DOHH2 (cell line): ENCODE measurements at regions not wholly inside any gene's neighbourhood (a gene's known extent, or its start where the extent isn't known, plus 50 kb on each side); places are given as distances from the start of the nearest gene placed in this dataset.

ENCODE experiments used
- H3F3A ChIP-seq: fragments of 200-600 bp; sonication (generic), shearing (Covaris generic); 2 replicates; pipeline ENCODE4 v1.6.0; 2016; ENCODE audit warnings: antibody characterized with exemption, mild to moderate bottlenecking; ENCODE audit not compliant: control insufficient read depth, insufficient read depth
- H3K27ac ChIP-seq: fragments of 200-600 bp; sonication (generic); 2 replicates; pipeline ENCODE4 v1.5.1; 2014; ENCODE audit warnings: low read depth, mild to moderate bottlenecking, low read length, moderate library complexity
- H3K27me3 ChIP-seq: fragments of 200-600 bp; sonication (generic); 2 replicates; pipeline ENCODE4 v1.6.1; 2014; ENCODE audit warnings: mild to moderate bottlenecking, low read length, mixed read lengths; ENCODE audit not compliant: control insufficient read depth
- H3K36me3 ChIP-seq: fragments of 200-600 bp; sonication (generic); 2 replicates; pipeline ENCODE4 v1.6.1; 2014; ENCODE audit warnings: mild to moderate bottlenecking, low read length, moderate library complexity, mixed read lengths; ENCODE audit not compliant: control insufficient read depth
- H3K4me1 ChIP-seq: fragments of 200-600 bp; sonication (generic); 2 replicates; pipeline ENCODE4 v1.6.1; 2014; ENCODE audit warnings: mild to moderate bottlenecking, low read length, mixed read lengths; ENCODE audit not compliant: control insufficient read depth
- H3K4me2 ChIP-seq: fragments of 200-600 bp; sonication (generic); 2 replicates; pipeline ENCODE4 v1.6.0; 2014; ENCODE audit warnings: mild to moderate bottlenecking, low read length, moderate library complexity
- H3K4me3 ChIP-seq: fragments of 200-600 bp; sonication (generic); 2 replicates; pipeline ENCODE4 v1.5.1; 2014; ENCODE audit warnings: mild to moderate bottlenecking, low read length, mixed read lengths
- H3K79me2 ChIP-seq: fragments of 200-600 bp; sonication (generic); 2 replicates; pipeline ENCODE4 v1.6.1; 2014; ENCODE audit warnings: mild to moderate bottlenecking, low read length, mixed read lengths; ENCODE audit not compliant: control insufficient read depth
- H3K9me2 ChIP-seq: fragments of 200-600 bp; sonication (generic); replicated peaks from 2 replicates; pipeline ENCODE4 v1.6.1; 2014; ENCODE audit warnings: mild to moderate bottlenecking, low read length, mixed read lengths; ENCODE audit not compliant: control insufficient read depth
- H3K9me3 ChIP-seq: fragments of 200-600 bp; sonication (generic); 2 replicates; pipeline ENCODE4 v1.6.1; 2014; ENCODE audit warnings: antibody characterized with exemption, low read length, mixed read lengths; ENCODE audit not compliant: control insufficient read depth, insufficient read depth
- H4K20me1 ChIP-seq: fragments of 200-600 bp; sonication (generic); 2 replicates; pipeline ENCODE4 v1.6.0; 2014; ENCODE audit warnings: low read depth, mild to moderate bottlenecking, antibody characterized with exemption, low read length, moderate library complexity; ENCODE audit not compliant: control insufficient read depth, insufficient read depth
- EZH2phosphoT487 ChIP-seq: fragments of 200-600 bp; sonication (generic); IDR thresholded peaks from 2 replicates; pipeline ENCODE4 v1.6.1; 2017; ENCODE audit warnings: borderline replicate concordance, mild to moderate bottlenecking, antibody characterized with exemption, low read length, moderate library complexity, mixed read lengths
- TF ChIP-seq, protein P1 (sequence below): fragments of 200-600 bp; sonication (generic); IDR thresholded peaks from one replicate; pipeline ENCODE4 v1.5.1; 2014; ENCODE audit warnings: antibody characterized with exemption, mild to moderate bottlenecking, low read depth, low read length; ENCODE audit not compliant: poor library complexity, severe bottlenecking

DNA sequence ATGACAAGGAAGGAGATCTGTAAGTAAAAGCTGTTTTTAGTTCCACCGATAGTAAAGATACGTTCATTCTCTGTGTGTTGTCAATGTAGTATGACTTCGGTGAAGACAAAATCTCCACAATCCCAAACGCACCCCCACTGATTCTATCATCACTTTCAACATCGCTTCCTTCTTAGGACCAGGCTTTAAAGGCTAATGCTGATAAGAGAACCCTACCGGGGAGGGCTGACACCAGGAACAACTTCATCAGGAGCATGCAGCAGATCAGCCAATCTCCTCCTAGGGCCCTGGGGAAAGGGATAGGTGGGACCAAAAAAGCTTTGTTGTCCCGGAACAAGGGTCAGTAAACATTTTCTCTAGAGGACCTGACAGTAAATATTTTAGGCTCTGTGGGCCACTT is 334.1 kb downstream of the VPS13C start:
- no peak overlapping the region for H3K27ac ChIP-seq
- H4K20me1 ChIP-seq = no peaks in the 10 kb centered on the region
- H3K4me3 ChIP-seq = no peak overlapping the region
- H3K36me3 ChIP-seq = no peaks in the 10 kb centered on the region
- no peaks in the 10 kb centered on the region for H3K9me2 ChIP-seq
- no peak overlapping the region for H3K4me2 ChIP-seq
- TF ChIP-seq, protein P1, sequence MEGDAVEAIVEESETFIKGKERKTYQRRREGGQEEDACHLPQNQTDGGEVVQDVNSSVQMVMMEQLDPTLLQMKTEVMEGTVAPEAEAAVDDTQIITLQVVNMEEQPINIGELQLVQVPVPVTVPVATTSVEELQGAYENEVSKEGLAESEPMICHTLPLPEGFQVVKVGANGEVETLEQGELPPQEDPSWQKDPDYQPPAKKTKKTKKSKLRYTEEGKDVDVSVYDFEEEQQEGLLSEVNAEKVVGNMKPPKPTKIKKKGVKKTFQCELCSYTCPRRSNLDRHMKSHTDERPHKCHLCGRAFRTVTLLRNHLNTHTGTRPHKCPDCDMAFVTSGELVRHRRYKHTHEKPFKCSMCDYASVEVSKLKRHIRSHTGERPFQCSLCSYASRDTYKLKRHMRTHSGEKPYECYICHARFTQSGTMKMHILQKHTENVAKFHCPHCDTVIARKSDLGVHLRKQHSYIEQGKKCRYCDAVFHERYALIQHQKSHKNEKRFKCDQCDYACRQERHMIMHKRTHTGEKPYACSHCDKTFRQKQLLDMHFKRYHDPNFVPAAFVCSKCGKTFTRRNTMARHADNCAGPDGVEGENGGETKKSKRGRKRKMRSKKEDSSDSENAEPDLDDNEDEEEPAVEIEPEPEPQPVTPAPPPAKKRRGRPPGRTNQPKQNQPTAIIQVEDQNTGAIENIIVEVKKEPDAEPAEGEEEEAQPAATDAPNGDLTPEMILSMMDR = no peak
- no peak for TF ChIP-seq EZH2phosphoT487
- H3F3A ChIP-seq = no peaks in the 10 kb centered on the region
- H3K4me1 ChIP-seq = no peaks in the 10 kb centered on the region
- no peaks in the 10 kb centered on the region for H3K27me3 ChIP-seq
- no peaks in the 10 kb centered on the region for H3K9me3 ChIP-seq
- no peaks in the 10 kb centered on the region for H3K79me2 ChIP-seq

DNA sequence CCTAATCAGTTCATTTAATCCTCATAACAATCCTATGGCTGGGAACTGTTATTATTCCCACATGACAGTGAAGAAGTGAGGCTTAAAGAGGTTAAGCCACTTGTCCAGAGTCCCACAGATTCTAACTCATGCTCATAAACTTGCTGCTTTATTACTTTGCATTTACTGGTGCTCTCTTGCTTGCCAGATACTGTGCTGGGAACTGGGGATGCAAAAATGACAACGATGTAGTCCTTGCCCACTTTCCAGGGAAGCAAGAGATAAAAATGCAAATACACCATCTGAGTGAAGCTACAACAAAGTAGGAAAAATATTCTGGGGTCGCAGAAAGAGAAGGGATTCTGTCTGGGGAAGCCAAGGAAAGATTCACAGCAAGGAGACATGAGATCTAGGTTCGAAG is 335.0 kb downstream of the VPS13C start:
- no peak overlapping the region for H3K4me3 ChIP-seq
- H3K79me2 ChIP-seq = no peaks in the 10 kb centered on the region
- no peaks in the 10 kb centered on the region for H3K9me3 ChIP-seq
- H3K36me3 ChIP-seq = no peaks in the 10 kb centered on the region
- no peak overlapping the region for H3K27ac ChIP-seq
- TF ChIP-seq, protein P1 = no peak
- no peak for TF ChIP-seq EZH2phosphoT487
- H3K4me1 ChIP-seq = no peaks in the 10 kb centered on the region
- no peak overlapping the region for H3K4me2 ChIP-seq
- no peaks in the 10 kb centered on the region for H4K20me1 ChIP-seq
- H3K27me3 ChIP-seq = no peaks in the 10 kb centered on the region
- no peaks in the 10 kb centered on the region for H3F3A ChIP-seq
- H3K9me2 ChIP-seq = no peaks in the 10 kb centered on the region

DNA sequence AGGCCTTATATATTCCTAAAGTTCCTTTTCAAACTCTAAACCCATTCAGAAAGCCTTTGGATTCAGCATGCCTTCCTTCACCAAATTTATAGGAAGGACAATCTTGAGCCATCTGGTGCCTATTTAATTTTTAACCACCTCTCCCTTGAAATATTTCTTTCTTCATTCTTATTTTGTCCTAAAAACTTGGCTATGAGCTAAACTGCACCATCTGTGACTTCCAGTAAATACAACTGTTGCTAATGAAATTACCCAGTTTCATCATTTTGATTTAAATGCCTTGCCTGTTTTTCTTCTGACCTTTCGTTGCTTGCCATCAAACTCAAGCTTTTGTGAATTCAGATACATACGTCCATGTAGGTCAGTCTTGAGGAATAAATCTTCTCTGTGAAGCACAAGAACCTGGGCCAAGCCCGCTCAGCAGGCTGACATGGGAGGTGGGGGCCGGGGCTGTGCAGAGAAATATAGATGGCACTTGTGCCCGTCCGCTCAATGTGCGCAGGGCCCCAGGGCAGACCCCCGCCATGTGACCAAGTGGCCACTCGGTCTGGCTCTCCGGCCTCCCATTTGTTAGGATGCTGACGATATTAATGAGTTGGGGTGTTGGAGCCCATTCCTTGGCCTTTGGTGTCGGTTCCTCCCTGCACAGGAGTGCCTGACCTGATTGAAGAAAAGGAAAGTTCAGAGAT is 335.9 kb downstream of the VPS13C start:
- H3K4me3 ChIP-seq = no peak overlapping the region
- H3K9me3 ChIP-seq = no peaks in the 10 kb centered on the region
- H3K36me3 ChIP-seq = no peaks in the 10 kb centered on the region
- H3K9me2 ChIP-seq = no peaks in the 10 kb centered on the region
- H3K4me2 ChIP-seq = no peak overlapping the region
- H4K20me1 ChIP-seq = no peaks in the 10 kb centered on the region
- H3K27me3 ChIP-seq = peaks cover 6% of the 10 kb centered on the region
- no peak for TF ChIP-seq EZH2phosphoT487
- TF ChIP-seq, protein P1 = no peak
- no peaks in the 10 kb centered on the region for H3K4me1 ChIP-seq
- no peak overlapping the region for H3K27ac ChIP-seq
- H3F3A ChIP-seq = no peaks in the 10 kb centered on the region
- no peaks in the 10 kb centered on the region for H3K79me2 ChIP-seq
